Keratinocyte (primary cell): ENCODE measurements at regions not wholly inside any gene's neighbourhood (a gene's known extent, or its start where the extent isn't known, plus 50 kb on each side); places are given as distances from the start of the nearest gene placed in this dataset.

Experiments used
- DNase-seq: peaks from one replicate; pipeline ENCODE4 v3.0.0-alpha.2; 2011; ENCODE audit warnings: low read depth, missing footprints, low spot score
- FAIRE-seq: peaks from 2 replicates; lab custom pipeline; 2011; peaks lifted over from hg19 to GRCh38; lab: Jason Lieb, UNC
- H2AFZ ChIP-seq: 2 replicates; pipeline ENCODE4 v1.6.0; 2012; ENCODE audit warnings: low read length, control low read depth, inconsistent platforms; ENCODE audit not compliant: control insufficient read depth
- H3K27ac ChIP-seq: 2 replicates; pipeline ENCODE4 v1.5.1; 2011; ENCODE audit warnings: low read length; ENCODE audit not compliant: control insufficient read depth, insufficient read depth
- H3K27me3 ChIP-seq: 3 replicates; pipeline ENCODE4 v1.6.0; 2011; ENCODE audit warnings: low read length; ENCODE audit not compliant: control insufficient read depth, insufficient read depth; ENCODE audit errors: extremely low read depth
- H3K36me3 ChIP-seq, 2 experiments: 2 replicates in 1 of 2; 3 replicates in 1 of 2; pipeline ENCODE4 v1.5.1; 2011; ENCODE audit warnings: low read length in 2 of 2, mild to moderate bottlenecking in 1 of 2; ENCODE audit not compliant: control insufficient read depth in 2 of 2, insufficient read depth in 2 of 2; ENCODE audit errors: extremely low read depth in 1 of 2
- H3K4me1 ChIP-seq: 3 replicates; pipeline ENCODE4 v1.5.1; 2011; ENCODE audit warnings: low read length; ENCODE audit not compliant: control insufficient read depth, insufficient read depth; ENCODE audit errors: extremely low read depth
- H3K4me2 ChIP-seq: 3 replicates; pipeline ENCODE4 v1.6.0; 2011; ENCODE audit warnings: low read depth, low read length; ENCODE audit not compliant: control insufficient read depth, insufficient read depth; ENCODE audit errors: extremely low read depth
- H3K4me3 ChIP-seq, 3 experiments: fragments of 200-600 bp in 1 of 3; sonication (generic) in 1 of 3; 2 replicates in 2 of 3; 3 replicates in 1 of 3; pipeline ENCODE4 v1.5.1; 2011 to 2016; ENCODE audit warnings: low read length in 3 of 3, mild to moderate bottlenecking in 3 of 3, control low read depth in 2 of 3, inconsistent platforms in 1 of 3, low read depth in 1 of 3, mixed read lengths in 1 of 3, mixed run types in 1 of 3, moderate library complexity in 1 of 3; ENCODE audit not compliant: control insufficient read depth in 2 of 3, insufficient read depth in 2 of 3; ENCODE audit errors: extremely low read depth in 1 of 3
- H3K79me2 ChIP-seq: 2 replicates; pipeline ENCODE4 v1.6.0; 2012; ENCODE audit warnings: low read length; ENCODE audit not compliant: control insufficient read depth, insufficient read depth
- H3K9ac ChIP-seq: 3 replicates; pipeline ENCODE4 v1.6.0; 2011; ENCODE audit warnings: low read length; ENCODE audit not compliant: control insufficient read depth, insufficient read depth; ENCODE audit errors: extremely low read depth
- H3K9me1 ChIP-seq: 3 replicates; pipeline ENCODE4 v1.6.0; 2011; ENCODE audit warnings: low read length; ENCODE audit not compliant: control insufficient read depth, insufficient read depth; ENCODE audit errors: extremely low read depth
- H3K9me3 ChIP-seq: 2 replicates; pipeline ENCODE4 v1.5.1; 2012; ENCODE audit warnings: low read depth, low read length; ENCODE audit not compliant: control insufficient read depth
- H4K20me1 ChIP-seq: 3 replicates; pipeline ENCODE4 v1.6.0; 2011; ENCODE audit warnings: low read length; ENCODE audit not compliant: control insufficient read depth, insufficient read depth; ENCODE audit errors: extremely low read depth
- EZH2 ChIP-seq: IDR thresholded peaks from one replicate; pipeline ENCODE4 v1.6.1; 2012; ENCODE audit warnings: inconsistent platforms, mild to moderate bottlenecking, low read length, moderate library complexity
- dilution Hi-C: fragments of 300-500 bp; cut with MboI; formaldehyde crosslinking; loops from one replicate; pipeline ENCODE4 v1.7.0; 2020; ENCODE audit warnings: low sequenced_read_pairs; ENCODE audit not compliant: extremely low pct_ligation_motif_present
- TF ChIP-seq, protein P1 (sequence below), 3 experiments: IDR thresholded peaks in 1 of 3; conservative IDR thresholded peaks in 1 of 3; optimal IDR thresholded peaks in 1 of 3; 2 replicates in 2 of 3; 3 replicates in 1 of 3; pipeline versions ENCODE3 to v1.5.1; 2011; ENCODE audit warnings: low read length in 3 of 3, mild to moderate bottlenecking in 3 of 3, moderate library complexity in 2 of 3, control low read depth in 1 of 3, inconsistent platforms in 1 of 3; ENCODE audit not compliant: insufficient read depth in 2 of 3; ENCODE audit errors: extremely low read depth in 1 of 3

DNA sequence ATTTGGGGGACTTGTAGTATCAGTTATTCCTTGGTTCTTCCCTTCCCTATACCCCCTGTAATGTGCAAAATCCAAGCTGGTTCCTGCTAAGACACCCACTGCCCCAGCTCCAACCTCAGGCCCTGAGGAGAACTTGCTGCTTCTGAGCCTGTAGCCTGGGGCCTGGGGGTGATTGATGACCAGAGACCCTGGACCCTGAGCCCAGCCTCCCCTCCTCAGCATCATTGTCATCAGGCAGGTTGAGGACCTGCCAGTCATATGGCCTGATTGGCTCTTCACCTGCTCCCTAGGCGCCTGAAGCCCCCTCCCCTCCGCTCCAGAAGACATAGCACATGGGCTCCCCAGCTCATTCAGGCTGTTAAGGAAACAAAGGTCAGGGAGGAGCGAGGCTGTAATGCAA is 73.8 kb upstream of the YWHAQ start:
- dilution Hi-C loops = no loop called here

DNA sequence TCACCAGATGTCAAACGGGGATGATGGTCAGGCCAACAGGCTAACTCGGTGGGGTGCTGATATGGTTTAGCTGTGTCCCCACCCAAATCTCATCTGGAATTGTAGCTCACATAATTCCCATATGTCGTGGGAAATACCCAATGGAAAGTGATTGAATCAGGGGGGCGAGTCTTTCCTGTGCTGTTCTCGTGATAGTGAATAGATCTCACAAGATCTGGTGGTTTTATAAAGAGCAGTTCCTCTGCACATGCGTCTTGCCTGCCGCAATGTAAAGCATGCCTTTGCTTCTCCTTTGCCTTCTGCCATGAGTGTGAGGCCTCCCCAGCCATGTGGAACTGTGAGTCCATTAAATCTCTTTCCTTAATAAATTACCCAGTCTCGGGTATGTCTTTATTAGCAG is 74.4 kb upstream of the YWHAQ start:
- H3K4me1 ChIP-seq = peaks cover 25% of the 10 kb centered on the region
- no peaks in the 10 kb centered on the region for H3K27me3 ChIP-seq
- H3K4me3 ChIP-seq = no peak overlapping the region
- DNase-seq (no peak), FAIRE-seq (no peak)
- no peak overlapping the region for H3K27ac ChIP-seq
- no peak overlapping the region for H3K9ac ChIP-seq
- TF ChIP-seq, protein P1, sequence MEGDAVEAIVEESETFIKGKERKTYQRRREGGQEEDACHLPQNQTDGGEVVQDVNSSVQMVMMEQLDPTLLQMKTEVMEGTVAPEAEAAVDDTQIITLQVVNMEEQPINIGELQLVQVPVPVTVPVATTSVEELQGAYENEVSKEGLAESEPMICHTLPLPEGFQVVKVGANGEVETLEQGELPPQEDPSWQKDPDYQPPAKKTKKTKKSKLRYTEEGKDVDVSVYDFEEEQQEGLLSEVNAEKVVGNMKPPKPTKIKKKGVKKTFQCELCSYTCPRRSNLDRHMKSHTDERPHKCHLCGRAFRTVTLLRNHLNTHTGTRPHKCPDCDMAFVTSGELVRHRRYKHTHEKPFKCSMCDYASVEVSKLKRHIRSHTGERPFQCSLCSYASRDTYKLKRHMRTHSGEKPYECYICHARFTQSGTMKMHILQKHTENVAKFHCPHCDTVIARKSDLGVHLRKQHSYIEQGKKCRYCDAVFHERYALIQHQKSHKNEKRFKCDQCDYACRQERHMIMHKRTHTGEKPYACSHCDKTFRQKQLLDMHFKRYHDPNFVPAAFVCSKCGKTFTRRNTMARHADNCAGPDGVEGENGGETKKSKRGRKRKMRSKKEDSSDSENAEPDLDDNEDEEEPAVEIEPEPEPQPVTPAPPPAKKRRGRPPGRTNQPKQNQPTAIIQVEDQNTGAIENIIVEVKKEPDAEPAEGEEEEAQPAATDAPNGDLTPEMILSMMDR (optimal IDR thresholded peaks at IDR 0.05 in 1 of 3, IDR thresholded peaks at IDR 0.05 in 1 of 3, conservative IDR thresholded peaks at IDR 0.05 in 1 of 3; ENCODE audit: extremely low read depth in 1 of 3, insufficient read depth in 2 of 3, low read length in 3 of 3) = no peak
- TF ChIP-seq EZH2 = no peak
- H4K20me1 ChIP-seq = no peaks in the 10 kb centered on the region
- no peaks in the 10 kb centered on the region for H3K9me1 ChIP-seq
- dilution Hi-C loops = no loop called here
- H3K36me3 ChIP-seq = no peaks in the 10 kb centered on the region
- H2AFZ ChIP-seq = no peak overlapping the region
- no peaks in the 10 kb centered on the region for H3K9me3 ChIP-seq
- no peaks in the 10 kb centered on the region for H3K79me2 ChIP-seq
- no peak overlapping the region for H3K4me2 ChIP-seq

More for the DNA sequence above, 73.8 kb upstream of the YWHAQ start:
- no peaks in the 10 kb centered on the region for H3K27me3 ChIP-seq
- H3K9me3 ChIP-seq = no peaks in the 10 kb centered on the region
- H3K27ac ChIP-seq = no peak overlapping the region
- H3K36me3 ChIP-seq = no peaks in the 10 kb centered on the region
- no peak overlapping the region for H3K4me3 ChIP-seq
- no peak for TF ChIP-seq EZH2
- TF ChIP-seq, protein P1 (optimal IDR thresholded peaks at IDR 0.05 in 1 of 3, IDR thresholded peaks at IDR 0.05 in 1 of 3, conservative IDR thresholded peaks at IDR 0.05 in 1 of 3; ENCODE audit: extremely low read depth in 1 of 3, insufficient read depth in 2 of 3, low read length in 3 of 3) = no peak
- no peaks in the 10 kb centered on the region for H3K9me1 ChIP-seq
- H3K4me2 ChIP-seq = no peak overlapping the region
- no peak for FAIRE-seq
- no peak for DNase-seq
- no peak overlapping the region for H3K9ac ChIP-seq
- H3K79me2 ChIP-seq = no peaks in the 10 kb centered on the region
- H4K20me1 ChIP-seq = no peaks in the 10 kb centered on the region
- H2AFZ ChIP-seq = no peak overlapping the region
- peaks cover 27% of the 10 kb centered on the region for H3K4me1 ChIP-seq
